22Rv1 (cell line): ENCODE measurements at regions not wholly inside any gene's neighbourhood (a gene's known extent, or its start where the extent isn't known, plus 50 kb on each side); places are given as distances from the start of the nearest gene placed in this dataset.

Source experiments
- ZFX ChIP-seq: fragments of 450-650 bp; IDR thresholded peaks from 2 replicates; pipeline ENCODE4 v1.6.1; 2017; ENCODE audit warnings: antibody characterized with exemption, borderline replicate concordance
- TF ChIP-seq, protein P1 (sequence below): fragments of 450-650 bp; IDR thresholded peaks from 2 replicates; pipeline ENCODE4 v1.5.1; 2017; ENCODE audit warnings: mild to moderate bottlenecking

DNA sequence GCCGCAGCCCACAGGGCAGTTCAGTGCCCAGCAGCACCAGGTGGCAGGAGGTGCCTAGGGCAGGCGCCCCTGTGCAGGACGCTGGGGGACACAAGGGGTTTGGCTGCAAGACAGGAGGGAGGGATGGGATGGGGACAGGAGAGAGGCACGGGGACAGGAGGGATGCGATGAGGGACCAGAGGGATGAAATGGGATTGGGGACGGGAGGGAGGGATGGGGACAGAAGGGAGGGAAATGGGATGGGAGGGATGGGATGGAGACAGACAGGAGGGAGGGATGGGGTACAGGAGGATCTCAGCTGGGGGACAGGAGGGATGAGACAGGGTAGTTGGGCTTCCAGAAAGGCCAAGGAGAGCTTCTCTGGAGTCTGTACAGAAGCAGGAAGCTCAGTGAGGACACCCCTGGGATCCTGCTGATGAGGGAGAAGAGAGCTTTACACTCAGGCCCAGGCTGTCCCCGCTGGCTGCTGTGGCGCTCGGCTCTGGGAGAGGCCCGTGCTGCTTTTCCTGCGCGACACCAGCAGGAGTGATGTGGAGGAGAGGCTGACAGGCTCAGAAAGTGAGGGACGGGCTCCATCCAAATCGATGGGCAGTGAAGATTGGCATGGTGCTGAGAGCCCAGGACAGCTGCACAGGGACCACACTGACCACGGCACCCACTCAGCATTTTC lies 400.8 kb downstream of the SMOC2 start:
- TF ChIP-seq, protein P1, sequence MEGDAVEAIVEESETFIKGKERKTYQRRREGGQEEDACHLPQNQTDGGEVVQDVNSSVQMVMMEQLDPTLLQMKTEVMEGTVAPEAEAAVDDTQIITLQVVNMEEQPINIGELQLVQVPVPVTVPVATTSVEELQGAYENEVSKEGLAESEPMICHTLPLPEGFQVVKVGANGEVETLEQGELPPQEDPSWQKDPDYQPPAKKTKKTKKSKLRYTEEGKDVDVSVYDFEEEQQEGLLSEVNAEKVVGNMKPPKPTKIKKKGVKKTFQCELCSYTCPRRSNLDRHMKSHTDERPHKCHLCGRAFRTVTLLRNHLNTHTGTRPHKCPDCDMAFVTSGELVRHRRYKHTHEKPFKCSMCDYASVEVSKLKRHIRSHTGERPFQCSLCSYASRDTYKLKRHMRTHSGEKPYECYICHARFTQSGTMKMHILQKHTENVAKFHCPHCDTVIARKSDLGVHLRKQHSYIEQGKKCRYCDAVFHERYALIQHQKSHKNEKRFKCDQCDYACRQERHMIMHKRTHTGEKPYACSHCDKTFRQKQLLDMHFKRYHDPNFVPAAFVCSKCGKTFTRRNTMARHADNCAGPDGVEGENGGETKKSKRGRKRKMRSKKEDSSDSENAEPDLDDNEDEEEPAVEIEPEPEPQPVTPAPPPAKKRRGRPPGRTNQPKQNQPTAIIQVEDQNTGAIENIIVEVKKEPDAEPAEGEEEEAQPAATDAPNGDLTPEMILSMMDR, result no peak
- no peak for TF ChIP-seq ZFX
